Lung (tissue), 11 donors: ENCODE measurements at regions not wholly inside any gene's neighbourhood (a gene's known extent, or its start where the extent isn't known, plus 50 kb on each side); places are given as distances from the start of the nearest gene placed in this dataset.
"Not testable (repeated sequence)": the region's sequence is repeated elsewhere in the genome, so short reads cannot be mapped to it uniquely, and the experiment has no call there.

ENCODE experiments used
- ATAC-seq: fragments of 200-7000 bp; cut with Tn5 transposase; one replicate; pipeline ENCODE4 v1.9.1; 2020; ENCODE audit warnings: moderate number of reproducible peaks; ENCODE audit not compliant: insufficient read depth, low FRiP score
- DNase-seq, 3 donors: peaks; one replicate each; pipeline ENCODE4 v3.0.0-alpha.2; 2013 to 2017
- H3K27ac ChIP-seq, 2 donors: one replicate each; pipeline ENCODE4 v1.5.1; 2013; ENCODE audit warnings: mild to moderate bottlenecking in 2 of 2, moderate library complexity in 2 of 2, control low read depth in 1 of 2, inconsistent platforms in 1 of 2, low read depth in 1 of 2, low read length in 1 of 2
- H3K27me3 ChIP-seq, 3 donors: one replicate each; pipeline ENCODE4 v1.5.1; 2013; ENCODE audit warnings: low read length in 2 of 3; ENCODE audit not compliant: control insufficient read depth in 3 of 3, insufficient read depth in 3 of 3
- H3K36me3 ChIP-seq, 4 donors: one replicate each; pipeline ENCODE4 v1.5.1; 2013; ENCODE audit warnings: low read length in 4 of 4, mild to moderate bottlenecking in 1 of 4, moderate library complexity in 1 of 4; ENCODE audit not compliant: control insufficient read depth in 4 of 4, insufficient read depth in 4 of 4
- H3K4me1 ChIP-seq, 5 donors: one replicate each; pipeline ENCODE4 v1.5.1; 2013; ENCODE audit warnings: low read length in 5 of 5, mild to moderate bottlenecking in 2 of 5, moderate library complexity in 1 of 5; ENCODE audit not compliant: control insufficient read depth in 5 of 5, insufficient read depth in 5 of 5
- H3K4me3 ChIP-seq: one replicate; pipeline ENCODE4 v1.5.1; 2013; ENCODE audit warnings: mild to moderate bottlenecking, control low read depth, moderate library complexity
- H3K9ac ChIP-seq, 2 donors: one replicate each; pipeline ENCODE4 v1.5.1; 2013; ENCODE audit warnings: low read length in 2 of 2, control low read depth in 1 of 2; ENCODE audit not compliant: insufficient read depth in 1 of 2
- H3K9me3 ChIP-seq, 4 donors: one replicate each; pipeline ENCODE4 v1.5.1; 2013; ENCODE audit warnings: low read length in 3 of 4, mild to moderate bottlenecking in 1 of 4, moderate library complexity in 1 of 4; ENCODE audit not compliant: control insufficient read depth in 4 of 4, insufficient read depth in 3 of 4
- CTCF ChIP-seq: IDR thresholded peaks from 2 replicates; pipeline ENCODE4 v1.5.1; 2012; ENCODE audit warnings: mild to moderate bottlenecking; ENCODE audit errors: control extremely low read depth, extremely low read depth
- WGBS, 2 donors: extraction: QIAGEN DNeasy Blood & Tissue Kit; methylation state at CpG; one replicate each; pipeline ENCODE4 v1.1.7; 2013; 5-methylcytosine and 5-hydroxymethylcytosine counted together
- donor health status: control.
- donor health status: control.
- donor health status: Bipolar disorder and iron deficiency.
- donor health status: healthy.
- donor health status: DM: yes; HTN: yes; CAD: no.

DNA sequence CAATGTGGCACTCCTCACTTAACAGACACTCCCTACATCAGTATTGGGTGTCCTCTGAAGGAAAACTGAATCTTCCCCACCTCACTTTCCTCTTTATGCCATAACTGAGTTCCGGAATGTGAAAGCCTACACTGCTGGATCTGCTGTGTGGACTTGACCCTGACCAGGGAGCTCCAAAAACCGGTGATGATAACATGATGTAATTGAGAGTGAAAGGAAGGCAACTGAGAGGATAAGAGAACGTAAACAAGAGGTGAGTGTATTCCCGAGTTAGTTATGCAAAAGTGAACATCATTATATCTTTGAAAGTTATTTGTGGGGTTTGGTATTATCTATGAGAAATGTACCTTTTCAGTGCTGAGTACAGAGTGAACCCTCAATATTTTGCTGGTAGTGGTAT is 1794.8 kb downstream of the MRPL39 start:
- ATAC-seq: no peak
- no peaks in the 10 kb centered on the region for H3K4me1 ChIP-seq
- 73 to 81% methylated on average over 4 of the region's 4 CpGs for WGBS, 2 donors

DNA sequence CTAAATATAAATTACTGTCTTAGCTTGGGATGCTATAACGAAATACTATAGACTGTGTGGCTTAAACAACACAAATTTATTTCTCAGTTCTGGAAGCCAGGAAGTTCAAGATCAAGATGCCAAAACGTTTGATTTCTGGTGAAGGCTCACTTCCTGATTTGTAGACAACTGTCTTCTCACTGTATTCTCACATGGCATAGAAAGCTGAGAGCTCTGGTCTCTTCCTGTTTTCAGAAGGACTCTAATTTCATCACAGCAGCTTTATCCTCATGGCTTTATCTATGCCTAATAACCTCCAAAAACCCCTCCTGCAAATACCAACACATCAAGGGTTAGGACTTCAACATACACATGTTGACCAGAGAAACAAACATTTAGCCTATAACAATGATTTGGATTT is 1795.5 kb downstream of the MRPL39 start:
- WGBS, 2 donors: 11 to 24% methylated on average over 2 of the region's 2 CpGs
- no peaks in the 10 kb centered on the region for H3K4me1 ChIP-seq
- ATAC-seq: no peak
- no peaks in the 10 kb centered on the region for H3K36me3 ChIP-seq
- TF ChIP-seq CTCF: no peak
- no peak for DNase-seq
- H3K9me3 ChIP-seq: peaks cover 0 to 2% (median 0%) of the 10 kb centered on the region in 4 donors
- H3K27me3 ChIP-seq: no peaks in the 10 kb centered on the region
- no peak overlapping the region for H3K4me3 ChIP-seq
- H3K27ac ChIP-seq: no peak overlapping the region
- H3K9ac ChIP-seq: no peak overlapping the region

More for the DNA sequence above, 1794.8 kb downstream of the MRPL39 start:
- H3K9me3 ChIP-seq: peaks cover 0 to 2% (median 0%) of the 10 kb centered on the region in 4 donors
- no peak for DNase-seq
- H3K9ac ChIP-seq: no peak overlapping the region
- no peaks in the 10 kb centered on the region for H3K36me3 ChIP-seq
- H3K4me3 ChIP-seq: no peak overlapping the region
- no peak for TF ChIP-seq CTCF
- H3K27me3 ChIP-seq: no peaks in the 10 kb centered on the region
- no peak overlapping the region for H3K27ac ChIP-seq

DNA sequence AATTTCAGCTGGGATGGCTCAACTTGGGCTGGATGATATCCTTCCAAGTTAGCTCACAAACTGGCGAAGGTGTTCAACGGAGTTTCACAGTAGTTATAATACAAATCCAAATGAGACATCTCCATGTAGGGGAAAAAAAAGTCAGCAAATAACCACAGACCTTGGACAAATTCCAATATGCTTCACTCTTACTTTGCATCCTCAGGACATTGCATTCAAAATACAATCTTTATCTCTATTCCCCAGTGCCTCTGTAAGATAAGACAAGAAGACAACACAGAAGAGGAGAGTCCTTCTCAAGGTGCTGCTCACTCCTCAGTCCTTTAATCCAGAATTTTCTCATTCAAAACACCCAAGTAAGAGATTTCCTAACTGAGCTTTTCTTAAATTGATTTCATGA is 1797.7 kb downstream of the MRPL39 start:
- H3K27me3 ChIP-seq: no peaks in the 10 kb centered on the region
- H3K9ac ChIP-seq: no peak overlapping the region
- peaks cover 0 to 2% (median under 1%) of the 10 kb centered on the region in 4 donors for H3K9me3 ChIP-seq
- TF ChIP-seq CTCF: no peak
- no peak for ATAC-seq
- no peak for DNase-seq
- no peaks in the 10 kb centered on the region for H3K36me3 ChIP-seq
- no peaks in the 10 kb centered on the region for H3K4me1 ChIP-seq
- H3K27ac ChIP-seq: no peak overlapping the region
- H3K4me3 ChIP-seq: no peak overlapping the region
- 78 to 91% methylated on average over 2 of the region's 2 CpGs for WGBS, 2 donors

- DNase-seq, ATAC-seq: not testable (repeated sequence)
- 94 to 96% methylated on average over 36 to 39 of the region's 39 CpGs for WGBS, 2 donors
These were observed 1800.2 kb downstream of the MRPL39 start for GRCh38 chr21:23806966-23807548.

More at GRCh38 chr21:23806966-23807548, 1800.2 kb downstream of the MRPL39 start:
- not testable (repeated sequence) for H3K27me3 ChIP-seq, H3K4me1 ChIP-seq, H3K27ac ChIP-seq, H3K9ac ChIP-seq, H3K4me3 ChIP-seq, H3K36me3 ChIP-seq, H3K9me3 ChIP-seq
